ENCODE measurements at regions not wholly inside any gene's neighbourhood (a gene's known extent, or its start where the extent isn't known, plus 50 kb on each side); places are given as distances from the start of the nearest gene placed in this dataset.

DNA sequence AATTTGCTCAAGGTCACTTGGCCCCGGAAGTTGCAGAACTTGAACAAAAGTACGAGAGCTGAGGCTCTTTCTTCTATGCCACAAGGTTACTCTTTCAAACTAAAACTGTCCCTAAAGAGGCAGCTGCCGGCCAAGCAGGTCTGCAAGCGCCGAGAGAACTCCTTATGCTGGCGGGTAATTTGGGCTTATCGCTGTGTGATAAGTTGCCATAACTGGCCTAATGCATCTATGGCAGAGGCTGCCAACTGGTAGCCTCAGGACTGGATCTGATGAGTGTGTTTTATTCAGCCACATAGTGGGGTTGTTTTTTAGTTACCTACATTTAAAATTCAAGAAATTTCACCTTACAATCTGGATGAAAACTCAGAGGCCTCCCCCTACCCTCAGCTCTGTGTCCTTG lies 68.1 kb upstream of the SPOCK1 start:
- DNase-seq, result no peak

DNA sequence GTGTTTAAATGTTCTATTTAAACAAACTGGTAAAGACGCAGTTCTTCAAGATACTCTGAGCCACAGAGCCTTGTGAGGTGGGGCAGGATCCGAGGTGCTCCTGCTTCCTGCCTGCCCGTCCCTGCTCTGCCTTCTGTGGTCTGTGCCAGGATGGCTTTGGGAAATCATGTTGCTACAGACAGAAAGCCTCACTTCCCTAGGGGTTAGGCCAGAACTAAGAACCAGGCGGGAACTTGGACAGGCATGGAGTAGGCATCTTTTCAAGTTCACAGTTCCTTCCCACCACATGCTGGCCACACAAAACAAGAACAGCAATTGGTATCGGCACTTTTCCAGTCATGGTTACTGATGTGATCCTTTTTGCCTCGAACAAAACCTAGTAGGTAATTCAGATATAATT lies 67.7 kb upstream of the SPOCK1 start:
- DNase-seq, result no peak

DNA sequence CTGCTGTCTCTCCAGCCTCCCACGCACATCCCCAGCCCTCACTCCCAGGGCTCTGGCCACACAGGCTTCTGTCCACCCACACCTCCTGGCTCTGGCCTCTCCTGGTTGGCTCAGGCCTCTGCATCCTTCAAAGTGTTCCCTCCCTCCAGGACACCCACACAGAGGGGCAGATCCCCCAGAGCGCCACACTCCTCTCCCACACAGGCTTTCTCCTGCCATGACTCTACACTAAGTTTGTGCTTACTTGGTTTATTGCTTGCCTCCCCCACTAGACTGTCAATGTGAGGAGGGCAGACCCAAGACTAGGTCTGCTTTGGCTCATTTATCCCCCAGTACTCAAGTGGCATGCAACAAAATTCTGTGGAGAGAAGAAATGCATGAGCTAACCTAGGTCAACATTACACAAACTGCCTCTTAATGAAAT lies 67.0 kb upstream of the SPOCK1 start:
- no peak for DNase-seq

DNA sequence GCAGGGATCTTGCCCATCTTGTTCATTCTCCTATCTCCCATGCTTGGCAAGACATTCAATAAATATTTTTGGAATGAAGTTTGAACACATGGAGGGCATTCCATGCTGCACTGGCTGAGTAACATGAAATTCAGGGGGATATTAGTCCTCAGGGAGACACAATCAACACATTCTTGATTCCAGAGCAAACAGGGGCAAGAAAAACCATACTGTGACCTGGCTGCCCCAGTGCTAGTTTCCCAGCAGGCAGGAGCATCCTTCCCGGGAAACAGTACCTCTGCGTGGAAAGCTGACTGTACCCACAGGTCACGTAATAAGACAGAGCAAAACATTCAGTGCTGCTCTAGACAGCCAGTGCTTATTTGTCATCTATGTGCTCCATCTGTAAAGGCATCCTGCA lies 66.3 kb upstream of the SPOCK1 start:
- DNase-seq, result no peak

DNA sequence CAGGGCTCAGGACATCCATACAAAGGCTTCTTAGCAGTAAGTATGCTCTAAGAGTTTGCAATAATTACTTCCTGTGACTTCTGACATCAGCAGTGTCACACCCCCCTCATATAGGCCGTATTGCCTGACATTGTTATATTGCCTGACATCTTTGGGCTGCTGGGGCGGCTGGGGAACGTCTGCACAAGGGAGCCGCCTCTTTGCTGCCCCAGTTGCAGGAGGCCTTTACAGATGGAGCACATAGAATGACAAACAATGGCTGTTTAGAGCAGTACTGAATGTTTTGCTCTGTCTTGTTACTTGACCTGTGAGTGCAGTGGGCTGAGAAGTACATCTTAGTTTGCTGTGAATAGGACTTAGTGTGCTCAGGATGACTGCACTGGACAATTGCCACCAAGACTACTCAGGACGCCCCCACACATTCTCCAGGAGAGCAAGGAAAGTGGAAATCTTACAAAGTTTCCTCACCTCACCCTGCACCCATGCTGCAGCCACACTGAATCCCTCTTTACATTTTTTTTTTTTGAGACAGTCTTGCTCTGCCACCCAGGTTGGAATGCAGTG lies 65.4 kb upstream of the SPOCK1 start:
- DNase-seq, result no peak

DNA sequence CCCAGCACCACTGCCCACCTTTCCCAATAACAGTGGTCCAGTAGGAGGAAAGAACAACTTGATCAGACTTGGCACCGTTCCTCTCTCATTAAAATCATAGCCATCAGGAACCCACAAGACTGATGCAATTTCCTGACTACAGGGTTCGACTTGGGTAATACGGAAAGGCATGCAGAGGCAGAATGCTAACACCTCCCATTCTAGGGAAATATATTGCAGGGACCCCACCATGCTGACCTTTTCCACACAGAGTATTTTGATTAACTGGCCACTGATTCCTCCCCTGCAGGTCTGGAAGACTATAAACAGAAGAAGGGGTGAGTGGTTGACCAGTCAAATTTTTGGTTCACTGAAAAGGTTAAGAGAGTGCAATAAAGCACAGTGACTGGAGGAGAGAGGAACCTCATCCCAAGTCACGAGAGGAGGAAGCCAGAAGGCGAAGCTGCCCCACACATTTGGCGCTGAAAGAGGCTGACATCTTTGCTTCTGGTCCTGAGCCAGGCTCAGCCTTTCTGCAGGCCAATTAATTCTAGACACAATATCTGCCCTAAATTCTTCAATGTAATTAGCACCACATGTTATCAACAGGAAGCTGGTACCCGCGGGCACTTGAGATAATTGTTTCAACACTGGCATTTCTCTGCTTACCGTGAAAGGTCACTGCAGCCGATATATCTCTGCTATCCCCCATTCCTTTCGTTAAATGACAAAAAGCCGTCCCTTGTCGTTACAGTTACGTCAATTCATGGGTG lies 64.7 kb upstream of the SPOCK1 start:
- DNase-seq, result peak in 2 of 3 experiments; percentile 45 to 78

DNA sequence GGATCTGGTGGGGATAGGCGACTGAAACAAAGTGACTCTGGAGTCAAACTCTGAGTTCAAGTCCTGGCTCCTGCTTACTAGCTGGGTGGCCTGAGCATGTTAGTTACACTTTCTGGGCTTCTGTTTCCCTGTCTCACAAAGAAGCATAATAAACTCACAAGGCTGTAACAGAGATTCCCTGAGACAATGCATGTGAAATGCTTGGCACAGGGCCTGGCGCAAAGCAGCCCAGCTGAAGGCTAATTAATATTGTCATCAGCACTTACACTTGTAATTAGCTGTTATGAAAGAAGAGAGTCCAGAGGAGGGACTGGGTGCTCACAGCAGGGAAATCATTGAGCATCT lies 64.1 kb upstream of the SPOCK1 start:
- DNase-seq, result peak in 2 of 3 experiments; percentile 45 to 72

DNA sequence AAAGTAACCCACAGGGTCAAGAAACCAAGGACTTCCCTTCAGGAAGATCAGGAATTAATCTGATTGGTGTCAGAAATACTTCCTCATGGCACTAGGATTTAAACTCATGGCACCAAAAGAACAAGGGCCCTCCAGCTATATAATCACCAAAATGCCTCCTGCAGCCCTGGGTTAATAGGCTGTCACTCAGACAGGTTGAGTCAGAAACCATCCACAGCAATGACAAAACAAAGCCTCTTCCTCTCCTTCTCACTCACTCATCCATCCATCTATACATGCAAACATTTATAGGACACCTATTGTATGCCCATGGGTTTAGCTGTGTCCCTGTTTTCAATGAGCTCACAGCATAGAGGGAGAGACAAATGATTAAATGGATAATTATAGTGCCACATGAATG lies 62.5 kb upstream of the SPOCK1 start:
- peak in 2 of 3 experiments; percentile 12 to 44 for DNase-seq

DNA sequence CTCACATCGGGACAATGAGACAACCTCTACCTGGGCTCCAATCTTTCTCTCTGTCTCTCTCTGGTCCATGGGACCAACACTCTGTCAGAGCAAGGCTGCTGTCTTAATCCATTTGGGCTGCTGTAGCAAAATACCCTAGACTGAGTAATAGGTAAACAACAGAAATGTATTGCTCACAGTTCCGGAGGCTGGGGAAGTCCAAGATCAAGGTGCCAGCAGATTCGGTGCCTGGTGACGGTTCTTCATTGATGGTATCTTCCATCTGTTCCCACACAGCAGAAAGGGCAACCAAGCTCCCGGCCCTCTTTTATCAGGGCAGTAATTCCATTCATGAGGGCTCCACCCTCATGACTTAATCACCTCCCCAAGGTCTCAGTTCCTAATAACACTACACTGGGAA lies 61.3 kb upstream of the SPOCK1 start:
- DNase-seq, result no peak

Measured in NCI-H1417 (cell line).